HFFc6 (cell line): ENCODE measurements at regions not wholly inside any gene's neighbourhood (a gene's known extent, or its start where the extent isn't known, plus 50 kb on each side); places are given as distances from the start of the nearest gene placed in this dataset.

Experiments used
- DNase-seq: peaks from one replicate; pipeline ENCODE4 v3.0.0-alpha.2; 2018
- H3K27ac Mint-ChIP-seq: 2 replicates; pipeline ENCODE4 v1.8.0; 2020; ENCODE audit warnings: mild to moderate bottlenecking, mixed read lengths
- H3K27me3 Mint-ChIP-seq: 2 replicates; pipeline ENCODE4 v1.8.0; 2021; ENCODE audit warnings: mild to moderate bottlenecking, moderate library complexity, mixed read lengths; ENCODE audit not compliant: insufficient read depth
- H3K36me3 Mint-ChIP-seq: 2 replicates; pipeline ENCODE4 v1.8.0; 2021; ENCODE audit warnings: low read depth, mixed read lengths
- H3K4me1 Mint-ChIP-seq: 2 replicates; pipeline ENCODE4 v1.8.0; 2020; ENCODE audit warnings: low read depth, mixed read lengths
- H3K4me3 Mint-ChIP-seq: 2 replicates; pipeline ENCODE4 v1.8.0; 2020; ENCODE audit warnings: mild to moderate bottlenecking, moderate library complexity, mixed read lengths
- H3K9me3 Mint-ChIP-seq: 2 replicates; pipeline ENCODE4 v1.8.0; 2020; ENCODE audit warnings: mild to moderate bottlenecking, mixed read lengths
- CTCF ChIP-seq: fragments of 200-600 bp; sonication (generic); IDR thresholded peaks from 2 replicates; pipeline ENCODE4 v1.5.0; 2021; ENCODE audit warnings: antibody characterized with exemption, mild to moderate bottlenecking

DNA sequence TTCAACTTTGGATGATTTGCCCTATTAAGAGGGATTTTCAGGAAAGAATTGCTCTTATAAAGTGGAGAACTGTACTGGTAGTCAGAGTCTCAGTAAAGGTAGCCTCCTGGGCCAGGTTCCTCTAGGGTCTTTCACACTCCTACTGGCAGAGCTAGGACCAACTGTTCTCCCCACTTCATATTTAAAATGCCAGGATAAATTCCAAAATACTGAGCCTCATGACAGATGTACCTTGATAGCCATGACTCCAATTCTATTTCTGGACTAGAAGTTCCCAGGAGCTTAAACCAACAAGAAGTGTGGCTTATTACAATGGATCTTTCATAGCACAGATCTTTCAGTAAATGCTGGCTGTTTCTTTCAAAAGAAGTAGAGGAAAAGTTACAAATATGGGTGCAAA is 126.5 kb downstream of the C12orf75 start:
- peaks cover 13% of the 10 kb centered on the region for H3K9me3 Mint-ChIP-seq
- H3K36me3 Mint-ChIP-seq: peaks cover 29% of the 10 kb centered on the region
- no peak overlapping the region for H3K27ac Mint-ChIP-seq
- H3K4me1 Mint-ChIP-seq: peaks cover 43% of the 10 kb centered on the region
- peaks cover 1% of the 10 kb centered on the region; the same call in 1 of the 2 replicates for H3K27me3 Mint-ChIP-seq
- TF ChIP-seq CTCF: no peak
- DNase-seq: no peak
- no peak overlapping the region for H3K4me3 Mint-ChIP-seq

GRCh38 chr12:105459760-105460330 is 129.4 kb downstream of the C12orf75 start:
- H3K27me3 Mint-ChIP-seq: peaks cover 5% of the 10 kb centered on the region; the same call in 1 of the 2 replicates
- no peak for DNase-seq
- no peak overlapping the region for H3K27ac Mint-ChIP-seq
- H3K4me3 Mint-ChIP-seq: no peak overlapping the region
- H3K4me1 Mint-ChIP-seq: peaks cover 39% of the 10 kb centered on the region
- no peak for TF ChIP-seq CTCF
- H3K36me3 Mint-ChIP-seq: peaks cover 30% of the 10 kb centered on the region
- H3K9me3 Mint-ChIP-seq: peaks cover 13% of the 10 kb centered on the region

GRCh38 chr12:105461271-105461943 is 130.9 kb downstream of the C12orf75 start:
- peaks cover 5% of the 10 kb centered on the region; the same call in 1 of the 2 replicates for H3K27me3 Mint-ChIP-seq
- H3K9me3 Mint-ChIP-seq: peaks cover 13% of the 10 kb centered on the region
- no peak for DNase-seq
- TF ChIP-seq CTCF: no peak
- H3K27ac Mint-ChIP-seq: no peak overlapping the region
- peaks cover 41% of the 10 kb centered on the region for H3K4me1 Mint-ChIP-seq
- no peak overlapping the region for H3K4me3 Mint-ChIP-seq
- H3K36me3 Mint-ChIP-seq: peaks cover 30% of the 10 kb centered on the region

DNA sequence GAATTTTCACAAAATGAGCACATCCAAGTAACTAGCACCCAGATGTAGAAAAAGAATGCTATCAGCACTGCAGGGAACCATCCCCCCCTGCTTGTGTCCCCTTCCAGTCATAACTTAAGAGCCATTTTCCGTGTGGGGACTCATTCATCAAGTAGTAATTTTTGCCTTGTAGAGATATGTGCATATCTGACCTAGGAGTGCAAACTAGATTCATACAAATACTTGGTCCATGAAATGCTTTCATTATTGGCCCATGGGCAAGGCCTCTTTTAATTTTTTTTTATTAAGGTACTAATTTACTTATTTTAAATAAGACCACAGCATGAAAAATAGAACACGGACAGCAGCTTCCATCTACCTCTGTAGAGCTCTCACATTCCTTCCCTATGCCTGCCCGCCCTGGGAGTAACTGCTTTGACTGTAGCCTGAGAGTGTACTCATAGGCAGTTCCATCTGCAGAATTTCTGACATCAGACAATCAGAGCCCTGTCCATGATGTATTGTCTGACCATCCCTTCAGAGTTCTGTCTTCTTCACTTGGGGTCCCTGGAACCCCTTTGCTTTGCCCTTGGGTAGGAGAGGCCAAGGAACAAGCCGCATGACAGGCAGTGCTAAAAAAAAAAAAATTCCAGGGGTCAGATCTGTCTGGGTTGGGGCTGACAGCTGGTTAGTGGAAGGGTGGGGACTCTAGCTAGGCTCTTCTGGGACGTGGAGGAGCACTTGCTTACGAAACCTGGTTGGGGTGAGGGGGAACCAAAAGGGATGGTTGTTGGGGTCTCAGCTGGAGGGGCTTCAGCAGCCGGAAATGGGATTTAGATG is 131.7 kb downstream of the C12orf75 start:
- Mint-ChIP-seq H3K9me3 (peaks cover 13% of the 10 kb centered on the region), H3K27me3 (peaks cover 5% of the 10 kb centered on the region; the same call in 1 of the 2 replicates), H3K36me3 (peaks cover 35% of the 10 kb centered on the region), H3K27ac (no peak overlapping the region), H3K4me3 (no peak overlapping the region), H3K4me1 (peaks cover 41% of the 10 kb centered on the region)
- DNase-seq: no peak
- no peak for TF ChIP-seq CTCF

GRCh38 chr12:105462831-105463230 is 132.3 kb downstream of the C12orf75 start:
- no peak for TF ChIP-seq CTCF
- H3K27me3 Mint-ChIP-seq: peaks cover 5% of the 10 kb centered on the region; the same call in 1 of the 2 replicates
- DNase-seq: peak; percentile 48
- H3K4me3 Mint-ChIP-seq: no peak overlapping the region
- peaks cover 13% of the 10 kb centered on the region for H3K9me3 Mint-ChIP-seq
- H3K27ac Mint-ChIP-seq: no peak overlapping the region
- peaks cover 36% of the 10 kb centered on the region for H3K4me1 Mint-ChIP-seq
- H3K36me3 Mint-ChIP-seq: peaks cover 35% of the 10 kb centered on the region
